ENCODE measurements at regions not wholly inside any gene's neighbourhood (a gene's known extent, or its start where the extent isn't known, plus 50 kb on each side); places are given as distances from the start of the nearest gene placed in this dataset.

GRCh38 chr14:95404583-95404982 lies 84.9 kb upstream of the CLMN start:
- no peak for TF ChIP-seq REST (IDR thresholded peaks at IDR 0.05; ENCODE audit: insufficient read depth in 1 of 2, low read depth in 2 of 2, low read length in 2 of 2)
- TF ChIP-seq POLR2AphosphoS5 (IDR thresholded peaks at IDR 0.05; ENCODE audit: low read depth, low read length), result no peak
- no peak for TF ChIP-seq SIN3A (IDR thresholded peaks at IDR 0.05; ENCODE audit: borderline replicate concordance, insufficient read depth, low read length)
- TF ChIP-seq TAF1 (IDR thresholded peaks at IDR 0.05; ENCODE audit: borderline replicate concordance, insufficient read depth, low read length), result no peak
- no peak for TF ChIP-seq FOXP2 (optimal IDR thresholded peaks at IDR 0.05; ENCODE audit: borderline replicate concordance, extremely low read depth, extremely low read length, insufficient read depth)
